ENCODE measurements at regions not wholly inside any gene's neighbourhood (a gene's known extent, or its start where the extent isn't known, plus 50 kb on each side); places are given as distances from the start of the nearest gene placed in this dataset.

GRCh38 chr20:52794853-52795252 is 177.3 kb upstream of the TSHZ2 start:
- Histone ChIP-seq H3K27me3 (replicated peaks; ENCODE audit: insufficient read depth, low read depth, low read length, poor library complexity) (no peaks in the 10 kb centered on the region), H3K27ac (ENCODE audit: low read depth, low read length, poor library complexity, severe bottlenecking) (no peak overlapping the region), H3K4me3 (ENCODE audit: low read depth, low read length, poor library complexity, severe bottlenecking) (no peak overlapping the region), H3K9me3 (ENCODE audit: low read depth, low read length, poor library complexity, severe bottlenecking) (no peaks in the 10 kb centered on the region), H3K4me1 (ENCODE audit: insufficient read depth, low read length, poor library complexity, severe bottlenecking) (no peaks in the 10 kb centered on the region), H3K36me3 (ENCODE audit: insufficient read depth, low read length, poor library complexity, severe bottlenecking) (no peaks in the 10 kb centered on the region)
- no TSS peak for BruUV-seq (replicated peaks)
- ChIA-PET CTCF (no interaction called here), POLR2A (ENCODE audit: low non-redundant PET) (no interaction called here)
- no peak for DNase-seq (ENCODE audit: low spot score)
- intact Hi-C loops (cut with micrococcal nuclease; ENCODE audit: unreplicated experiment), result no loop called here
- no peak for TF ChIP-seq CTCF (conservative IDR thresholded peaks at IDR 0.05; ENCODE audit: low read depth, low read length)
- no peak for TF ChIP-seq EZH2 (IDR thresholded peaks at IDR 0.05; ENCODE audit: borderline replicate concordance, low read depth, low read length, poor library complexity, severe bottlenecking)

GRCh38 chr20:52793339-52793963 is 178.7 kb upstream of the TSHZ2 start:
- CTCF ChIA-PET, result no interaction called here

GRCh38 chr20:52791091-52791490 is 181.1 kb upstream of the TSHZ2 start:
- CTCF ChIA-PET, result no interaction called here
- TF ChIP-seq EZH2 (IDR thresholded peaks at IDR 0.05; ENCODE audit: borderline replicate concordance, low read depth, low read length, poor library complexity, severe bottlenecking) (no peak), CTCF (conservative IDR thresholded peaks at IDR 0.05; ENCODE audit: low read depth, low read length) (no peak)
- no peak overlapping the region for H3K4me3 ChIP-seq (ENCODE audit: low read depth, low read length, poor library complexity, severe bottlenecking)
- no peaks in the 10 kb centered on the region for H3K36me3 ChIP-seq (ENCODE audit: insufficient read depth, low read length, poor library complexity, severe bottlenecking)
- POLR2A ChIA-PET (ENCODE audit: low non-redundant PET), result no interaction called here
- DNase-seq (ENCODE audit: low spot score), result no peak
- H3K9me3 ChIP-seq (ENCODE audit: low read depth, low read length, poor library complexity, severe bottlenecking), result no peaks in the 10 kb centered on the region
- intact Hi-C loops (cut with micrococcal nuclease; ENCODE audit: unreplicated experiment), result no loop called here
- H3K4me1 ChIP-seq (ENCODE audit: insufficient read depth, low read length, poor library complexity, severe bottlenecking), result no peaks in the 10 kb centered on the region
- no peaks in the 10 kb centered on the region for H3K27me3 ChIP-seq (replicated peaks; ENCODE audit: insufficient read depth, low read depth, low read length, poor library complexity)
- no TSS peak for BruUV-seq (replicated peaks)
- H3K27ac ChIP-seq (ENCODE audit: low read depth, low read length, poor library complexity, severe bottlenecking), result no peak overlapping the region

More at GRCh38 chr20:52793339-52793963, 178.7 kb upstream of the TSHZ2 start:
- intact Hi-C loops (cut with micrococcal nuclease; ENCODE audit: unreplicated experiment), result no loop called here
- H3K4me1 ChIP-seq (ENCODE audit: insufficient read depth, low read length, poor library complexity, severe bottlenecking), result no peaks in the 10 kb centered on the region
- no peak overlapping the region for H3K27ac ChIP-seq (ENCODE audit: low read depth, low read length, poor library complexity, severe bottlenecking)
- POLR2A ChIA-PET (ENCODE audit: low non-redundant PET), result no interaction called here
- DNase-seq (ENCODE audit: low spot score), result no peak
- no peak overlapping the region for H3K4me3 ChIP-seq (ENCODE audit: low read depth, low read length, poor library complexity, severe bottlenecking)
- no peaks in the 10 kb centered on the region for H3K36me3 ChIP-seq (ENCODE audit: insufficient read depth, low read length, poor library complexity, severe bottlenecking)
- H3K27me3 ChIP-seq (replicated peaks; ENCODE audit: insufficient read depth, low read depth, low read length, poor library complexity), result no peaks in the 10 kb centered on the region
- no TSS peak for BruUV-seq (replicated peaks)
- no peak for TF ChIP-seq CTCF (conservative IDR thresholded peaks at IDR 0.05; ENCODE audit: low read depth, low read length)
- TF ChIP-seq EZH2 (IDR thresholded peaks at IDR 0.05; ENCODE audit: borderline replicate concordance, low read depth, low read length, poor library complexity, severe bottlenecking), result no peak
- no peaks in the 10 kb centered on the region for H3K9me3 ChIP-seq (ENCODE audit: low read depth, low read length, poor library complexity, severe bottlenecking)
